H1 (cell line): ENCODE measurements at regions not wholly inside any gene's neighbourhood (a gene's known extent, or its start where the extent isn't known, plus 50 kb on each side); places are given as distances from the start of the nearest gene placed in this dataset.

Source experiments
- CTCF ChIA-PET: fragments of 300-600 bp; sonication (Branson Sonifier 250); formaldehyde crosslinking; loops from one replicate; lab custom pipeline; 2021; ENCODE audit not compliant: partially characterized antibody; lab: Charles Lee
- POLR2A ChIA-PET: fragments of 300-600 bp; sonication (Branson Sonifier 250); formaldehyde crosslinking; loops from one replicate; lab custom pipeline; 2021; ENCODE audit warnings: inconsistent platforms; ENCODE audit not compliant: partially characterized antibody; lab: Charles Lee
- DNase-seq, 2 experiments: peaks; one replicate each; pipeline versions ENCODE4 v3.0.0 to v3.0.0-alpha.2; 2010 to 2022; ENCODE audit warnings: low spot score in 2 of 2, low read depth in 1 of 2, mixed read lengths in 1 of 2
- FAIRE-seq: peaks from 2 replicates; lab custom pipeline; 2011; peaks lifted over from hg19 to GRCh38; lab: Jason Lieb, UNC
- H2AFZ ChIP-seq: 2 replicates; pipeline ENCODE4 v1.8.1; 2012; ENCODE audit warnings: low read length, inconsistent platforms
- H2AK5ac ChIP-seq: 2 replicates; pipeline ENCODE4 v1.6.1; 2013; ENCODE audit warnings: low read depth, low read length
- H2BK120ac ChIP-seq: replicated peaks from 2 replicates; pipeline ENCODE3; 2013; ENCODE audit warnings: low read depth, low read length, inconsistent platforms
- H2BK12ac ChIP-seq: 2 replicates; pipeline ENCODE4 v1.6.1; 2013; ENCODE audit warnings: low read depth, low read length
- H2BK15ac ChIP-seq: 2 replicates; pipeline ENCODE4 v1.6.1; 2013; ENCODE audit warnings: low read length
- H2BK20ac ChIP-seq: 2 replicates; pipeline ENCODE4 v1.6.1; 2013; ENCODE audit warnings: low read length
- H2BK5ac ChIP-seq: 2 replicates; pipeline ENCODE4 v1.6.1; 2013; ENCODE audit warnings: low read depth, low read length
- H3K14ac ChIP-seq: 2 replicates; pipeline ENCODE4 v1.6.1; 2013; ENCODE audit warnings: inconsistent platforms; ENCODE audit not compliant: insufficient read length
- H3K18ac ChIP-seq: 2 replicates; pipeline ENCODE4 v1.6.1; 2013; ENCODE audit warnings: low read length; ENCODE audit errors: extremely low read depth
- H3K23ac ChIP-seq: 2 replicates; pipeline ENCODE4 v1.6.1; 2013; ENCODE audit warnings: inconsistent platforms; ENCODE audit not compliant: insufficient read length
- H3K23me2 ChIP-seq: 2 replicates; pipeline ENCODE4 v1.6.1; 2013; ENCODE audit warnings: low read depth, low read length
- H3K27ac ChIP-seq: 2 replicates; pipeline ENCODE4 v1.6.1; 2011; ENCODE audit warnings: low read depth, low read length, inconsistent platforms
- H3K27me3 ChIP-seq, 4 experiments: replicated peaks in 1 of 4; 1 replicate in 1 of 4; 2 replicates in 3 of 4; pipeline versions ENCODE4 v1.6.1 to v1.8.1; 2011 to 2013; ENCODE audit warnings: low read length in 3 of 4, mild to moderate bottlenecking in 3 of 4, inconsistent platforms in 2 of 4, mixed read lengths in 2 of 4, moderate library complexity in 1 of 4; ENCODE audit not compliant: control insufficient read depth in 3 of 4, insufficient read depth in 3 of 4; ENCODE audit errors: extremely low read depth in 1 of 4
- H3K36me3 ChIP-seq, 4 experiments: 2 replicates each; pipeline versions ENCODE4 v1.6.1 to v1.8.1; 2011 to 2013; ENCODE audit warnings: mild to moderate bottlenecking in 4 of 4, low read length in 3 of 4, moderate library complexity in 2 of 4, control low read depth in 1 of 4, inconsistent platforms in 1 of 4; ENCODE audit not compliant: insufficient read depth in 4 of 4, control insufficient read depth in 2 of 4
- H3K4ac ChIP-seq: replicated peaks from 2 replicates; pipeline ENCODE3; 2013; ENCODE audit warnings: low read length, low read depth, mixed read lengths, inconsistent platforms; ENCODE audit not compliant: insufficient read length
- H3K4me1 ChIP-seq, 4 experiments: replicated peaks in 1 of 4; 1 replicate in 1 of 4; 2 replicates in 3 of 4; pipeline versions ENCODE4 v1.6.1 to v1.8.1; 2011 to 2013; ENCODE audit warnings: low read length in 3 of 4, inconsistent platforms in 2 of 4, mixed read lengths in 1 of 4; ENCODE audit not compliant: insufficient read depth in 4 of 4, control insufficient read depth in 3 of 4
- H3K4me2 ChIP-seq, 2 experiments: 2 replicates each; pipeline versions ENCODE4 v1.6.1 to v1.8.1; 2011 to 2013; ENCODE audit warnings: low read depth in 2 of 2, low read length in 2 of 2, control low read depth in 1 of 2, inconsistent platforms in 1 of 2, mild to moderate bottlenecking in 1 of 2; ENCODE audit not compliant: insufficient read depth in 1 of 2
- H3K4me3 ChIP-seq, 4 experiments: fragments of 200-600, 300-600 bp in 1 of 4; sonication (generic), shearing (Covaris generic), sonication (Bioruptor Twin) in 1 of 4; 2 replicates each; pipeline versions ENCODE4 v1.5.1 to v1.8.1; 2011 to 2016; ENCODE audit warnings: low read length in 4 of 4, low read depth in 3 of 4, control low read depth in 2 of 4, inconsistent platforms in 2 of 4, mild to moderate bottlenecking in 2 of 4, mixed read lengths in 1 of 4, moderate library complexity in 1 of 4; ENCODE audit not compliant: insufficient read depth in 2 of 4; ENCODE audit errors: extremely low read depth in 1 of 4
- H3K56ac ChIP-seq: replicated peaks from 2 replicates; pipeline ENCODE3; 2013; ENCODE audit warnings: low read depth, mild to moderate bottlenecking, mixed read lengths, low read length, inconsistent platforms; ENCODE audit not compliant: insufficient read length
- H3K79me1 ChIP-seq: 2 replicates; pipeline ENCODE4 v1.6.1; 2013; ENCODE audit warnings: low read depth, low read length, control low read depth
- H3K79me2 ChIP-seq, 2 experiments: 2 replicates each; pipeline versions ENCODE4 v1.6.1 to v1.8.1; 2012 to 2013; ENCODE audit warnings: low read length in 2 of 2, mild to moderate bottlenecking in 2 of 2, inconsistent platforms in 1 of 2; ENCODE audit not compliant: insufficient read depth in 2 of 2, control insufficient read depth in 1 of 2
- H3K9ac ChIP-seq, 4 experiments: replicated peaks in 1 of 4; 1 replicate in 1 of 4; 2 replicates in 3 of 4; pipeline versions ENCODE4 v1.6.1 to v1.8.1; 2011 to 2013; ENCODE audit warnings: low read depth in 3 of 4, low read length in 3 of 4, control low read depth in 2 of 4, mild to moderate bottlenecking in 2 of 4, moderate library complexity in 2 of 4, inconsistent platforms in 1 of 4; ENCODE audit errors: extremely low read depth in 1 of 4
- H3K9me3 ChIP-seq, 2 experiments: 2 replicates each; pipeline versions ENCODE4 v1.6.1 to v1.8.1; 2012 to 2013; ENCODE audit warnings: mild to moderate bottlenecking in 2 of 2, moderate library complexity in 2 of 2, control low read depth in 1 of 2, inconsistent platforms in 1 of 2, low read depth in 1 of 2, low read length in 1 of 2, mixed read lengths in 1 of 2; ENCODE audit not compliant: insufficient read depth in 2 of 2
- H4K20me1 ChIP-seq, 2 experiments: replicated peaks in 1 of 2; 2 replicates each; pipeline versions ENCODE3 to v1.8.1; 2011 to 2013; ENCODE audit warnings: inconsistent platforms in 2 of 2, low read length in 2 of 2, mild to moderate bottlenecking in 1 of 2; ENCODE audit not compliant: insufficient read depth in 2 of 2, control insufficient read depth in 1 of 2
- H4K5ac ChIP-seq: 2 replicates; pipeline ENCODE4 v1.6.1; 2013; ENCODE audit warnings: low read length, low read depth, mixed read lengths, inconsistent platforms; ENCODE audit not compliant: insufficient read length
- H4K8ac ChIP-seq: 2 replicates; pipeline ENCODE4 v1.8.0; 2013; ENCODE audit warnings: mild to moderate bottlenecking, moderate library complexity, low read length, inconsistent platforms; ENCODE audit not compliant: insufficient read depth; ENCODE audit errors: extremely low read depth
- H4K91ac ChIP-seq: replicated peaks from 2 replicates; pipeline ENCODE3; 2013; ENCODE audit warnings: low read length, mixed read lengths, inconsistent platforms; ENCODE audit not compliant: insufficient read length
- MAFK ChIP-seq: IDR thresholded peaks from 2 replicates; pipeline ENCODE4 v1.6.1; 2012; ENCODE audit warnings: low read depth, mild to moderate bottlenecking, improper control_type of control experiment, low read length
- WGBS, 2 experiments: shearing (Covaris generic) in 1 of 2; methylation state at CpG; one replicate each; pipeline versions ENCODE4 v1.1.6 to v1.1.7; 2013 to 2015; ENCODE audit warnings: low lambda C conversion rate in 2 of 2, mixed read lengths in 2 of 2, inconsistent platforms in 1 of 2, low coverage in 1 of 2, missing lambda C conversion rate in 1 of 2; ENCODE audit not compliant: insufficient replicate concordance in 2 of 2, insufficient coverage in 1 of 2, insufficient read length in 1 of 2; ENCODE audit errors: extremely low coverage in 1 of 2, missing lambda C conversion rate in 1 of 2; 5-methylcytosine and 5-hydroxymethylcytosine counted together

GRCh38 chr16:49101997-49102396 is 179.6 kb downstream of the CBLN1 start:
- H3K79me2 ChIP-seq: no peaks in the 10 kb centered on the region
- TF ChIP-seq MAFK: no peak
- H2BK5ac ChIP-seq: no peak overlapping the region
- no peak overlapping the region for H3K14ac ChIP-seq
- 100% methylated on average over 1 of the region's 1 CpG; no CpG with 5 or more reads in 1 of the 2 experiments for WGBS, 2 experiments
- H3K79me1 ChIP-seq: no peaks in the 10 kb centered on the region
- no peaks in the 10 kb centered on the region for H4K20me1 ChIP-seq
- H3K4ac ChIP-seq: no peak overlapping the region
- H3K4me2 ChIP-seq: no peak overlapping the region
- no peak overlapping the region for H4K91ac ChIP-seq
- no peak overlapping the region for H4K5ac ChIP-seq
- H3K56ac ChIP-seq: no peak overlapping the region
- POLR2A ChIA-PET: no interaction called here
- no peak overlapping the region for H4K8ac ChIP-seq
- H2BK20ac ChIP-seq: no peak overlapping the region
- H3K9me3 ChIP-seq: no peaks in the 10 kb centered on the region
- no peak overlapping the region for H2AK5ac ChIP-seq
- H3K23ac ChIP-seq: no peak overlapping the region
- H3K4me3 ChIP-seq: no peak overlapping the region
- H3K23me2 ChIP-seq: no peaks in the 10 kb centered on the region
- CTCF ChIA-PET: no interaction called here
- H2AFZ ChIP-seq: no peak overlapping the region
- H3K4me1 ChIP-seq: no peaks in the 10 kb centered on the region
- no peak overlapping the region for H3K9ac ChIP-seq
- H2BK120ac ChIP-seq: no peak overlapping the region
- H3K27me3 ChIP-seq: peaks cover 0 to 1% (median 0%) of the 10 kb centered on the region in 4 experiments; a peak in 1 of 7 replicates
- H2BK12ac ChIP-seq: no peak overlapping the region
- H3K27ac ChIP-seq: no peak overlapping the region
- FAIRE-seq: no peak
- no peaks in the 10 kb centered on the region for H3K36me3 ChIP-seq
- H3K18ac ChIP-seq: no peak overlapping the region
- no peak for DNase-seq
- no peak overlapping the region for H2BK15ac ChIP-seq
